Duodenal mucosa (tissue), 2 donors: ENCODE measurements at regions not wholly inside any gene's neighbourhood (a gene's known extent, or its start where the extent isn't known, plus 50 kb on each side); places are given as distances from the start of the nearest gene placed in this dataset.

Source experiments
- H3K27ac ChIP-seq: one replicate; pipeline ENCODE4 v1.7.0; 2013; ENCODE audit warnings: low read depth, low read length
- H3K27me3 ChIP-seq, 2 donors: one replicate each; pipeline ENCODE4 v1.7.0; 2013; ENCODE audit warnings: low read length in 2 of 2, control low read depth in 1 of 2; ENCODE audit not compliant: insufficient read depth in 2 of 2, control insufficient read depth in 1 of 2
- H3K36me3 ChIP-seq, 2 donors: one replicate each; pipeline ENCODE4 v1.7.0; 2013; ENCODE audit warnings: low read length in 2 of 2, control low read depth in 1 of 2; ENCODE audit not compliant: insufficient read depth in 2 of 2, control insufficient read depth in 1 of 2
- H3K4me1 ChIP-seq, 2 donors: one replicate each; pipeline ENCODE4 v1.7.0; 2013; ENCODE audit warnings: low read length in 2 of 2, control low read depth in 1 of 2; ENCODE audit not compliant: insufficient read depth in 2 of 2, control insufficient read depth in 1 of 2
- H3K4me3 ChIP-seq, 2 donors: one replicate each; pipeline ENCODE4 v1.7.0; 2013; ENCODE audit warnings: low read length in 2 of 2, low read depth in 1 of 2
- H3K9ac ChIP-seq, 2 donors: one replicate each; pipeline ENCODE4 v1.7.0; 2013; ENCODE audit warnings: low read length in 2 of 2, low read depth in 1 of 2
- H3K9me3 ChIP-seq, 2 donors: one replicate each; pipeline ENCODE4 v1.7.0; 2013; ENCODE audit warnings: low read length in 2 of 2, control low read depth in 1 of 2; ENCODE audit not compliant: control insufficient read depth in 1 of 2

DNA sequence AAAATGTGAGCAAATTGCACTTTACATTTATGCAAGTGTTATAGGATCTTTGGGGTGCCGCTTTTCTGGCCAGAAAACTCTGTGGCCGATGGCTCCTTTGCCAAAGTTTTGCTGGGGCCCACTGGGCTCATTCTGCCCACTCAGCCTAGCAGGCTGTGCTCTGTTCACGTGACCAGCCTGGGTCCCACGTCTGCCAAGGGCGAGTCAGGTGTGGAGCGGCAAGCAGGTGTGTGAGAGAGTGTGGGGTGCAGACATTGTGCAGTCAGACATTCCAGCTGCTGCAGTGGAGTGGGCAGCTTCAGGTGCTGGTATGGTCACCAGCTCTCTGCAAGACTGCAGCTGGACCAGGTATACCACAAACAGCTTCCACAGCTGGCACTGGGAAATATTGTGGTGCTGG is 2305.7 kb downstream of the PCDH9 start:
- Histone ChIP-seq H3K27me3 (no peaks in the 10 kb centered on the region), H3K4me3 (no peak overlapping the region), H3K4me1 (no peaks in the 10 kb centered on the region), H3K36me3 (no peaks in the 10 kb centered on the region), H3K27ac (no peak overlapping the region), H3K9me3 (peaks cover 7 to 12% of the 10 kb centered on the region in 2 donors), H3K9ac (no peak overlapping the region)

DNA sequence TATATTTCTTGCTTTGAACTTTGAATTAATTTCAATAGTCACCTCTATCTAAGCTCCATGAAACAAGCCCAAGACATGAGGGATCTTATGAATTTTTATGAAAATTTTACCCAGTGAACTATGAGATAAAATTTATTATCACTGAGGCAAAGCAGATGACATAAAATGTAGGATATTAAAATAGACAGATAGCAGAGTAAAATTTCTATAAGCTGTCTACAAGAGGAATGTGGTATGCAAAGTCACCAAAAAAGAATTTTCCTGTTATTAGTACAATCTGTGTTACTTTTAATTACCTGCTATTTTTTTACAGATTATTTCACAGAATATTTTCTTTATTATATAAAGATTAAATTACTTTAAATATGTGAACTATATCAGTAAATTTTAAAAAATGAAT is 2312.6 kb downstream of the PCDH9 start:
- no peaks in the 10 kb centered on the region for H3K36me3 ChIP-seq
- no peak overlapping the region for H3K9ac ChIP-seq
- H3K9me3 ChIP-seq = peaks cover 2 to 17% of the 10 kb centered on the region in 2 donors
- H3K4me3 ChIP-seq = no peak overlapping the region
- H3K27ac ChIP-seq = no peak overlapping the region
- H3K4me1 ChIP-seq = no peaks in the 10 kb centered on the region
- no peaks in the 10 kb centered on the region for H3K27me3 ChIP-seq

DNA sequence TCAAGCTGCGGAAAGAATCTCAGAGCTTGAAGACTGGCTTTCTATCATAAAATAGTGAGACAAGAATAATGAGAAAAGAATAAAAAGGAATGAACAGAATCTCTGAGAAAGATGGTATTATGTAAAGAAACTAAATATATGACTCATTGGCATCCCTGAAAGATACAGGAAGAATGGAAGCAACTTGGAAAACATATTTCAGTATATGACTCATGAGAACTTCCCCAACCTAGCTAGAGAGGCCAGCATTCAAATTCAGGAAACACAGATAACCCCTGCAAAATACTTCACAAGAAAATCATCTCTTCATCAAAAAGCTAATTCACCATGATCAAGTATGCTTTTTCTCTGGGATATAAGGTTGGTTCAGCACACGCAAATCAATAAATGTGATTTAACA is 2318.0 kb downstream of the PCDH9 start:
- no peak overlapping the region for H3K4me3 ChIP-seq
- H3K4me1 ChIP-seq = no peaks in the 10 kb centered on the region
- H3K27me3 ChIP-seq = no peaks in the 10 kb centered on the region
- H3K36me3 ChIP-seq = no peaks in the 10 kb centered on the region
- H3K9ac ChIP-seq = no peak overlapping the region
- H3K9me3 ChIP-seq = peaks cover 3 to 14% of the 10 kb centered on the region in 2 donors
- no peak overlapping the region for H3K27ac ChIP-seq

DNA sequence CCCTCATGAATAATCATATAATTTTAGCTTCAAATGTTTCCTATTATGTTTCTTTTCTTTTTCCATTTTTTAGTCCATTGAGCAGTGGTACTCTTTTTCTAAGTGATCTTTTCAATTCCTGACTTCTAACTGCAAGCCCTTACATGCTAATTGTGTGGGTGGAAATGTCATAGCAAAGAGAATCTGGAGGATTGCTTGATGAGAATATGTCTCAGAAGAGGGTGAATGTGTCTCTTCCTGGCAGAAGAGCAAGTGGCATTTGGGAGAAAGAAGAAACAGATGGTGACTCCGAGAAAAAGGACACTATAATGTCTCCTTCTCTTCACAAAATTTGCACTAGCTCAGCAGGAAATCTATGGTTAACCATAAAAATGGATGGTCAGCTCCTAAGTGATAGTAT is 2320.0 kb downstream of the PCDH9 start:
- Histone ChIP-seq H3K27me3 (no peaks in the 10 kb centered on the region), H3K4me1 (no peaks in the 10 kb centered on the region), H3K36me3 (no peaks in the 10 kb centered on the region), H3K9ac (no peak overlapping the region), H3K4me3 (no peak overlapping the region), H3K9me3 (peaks cover 3 to 14% of the 10 kb centered on the region in 2 donors), H3K27ac (no peak overlapping the region)

DNA sequence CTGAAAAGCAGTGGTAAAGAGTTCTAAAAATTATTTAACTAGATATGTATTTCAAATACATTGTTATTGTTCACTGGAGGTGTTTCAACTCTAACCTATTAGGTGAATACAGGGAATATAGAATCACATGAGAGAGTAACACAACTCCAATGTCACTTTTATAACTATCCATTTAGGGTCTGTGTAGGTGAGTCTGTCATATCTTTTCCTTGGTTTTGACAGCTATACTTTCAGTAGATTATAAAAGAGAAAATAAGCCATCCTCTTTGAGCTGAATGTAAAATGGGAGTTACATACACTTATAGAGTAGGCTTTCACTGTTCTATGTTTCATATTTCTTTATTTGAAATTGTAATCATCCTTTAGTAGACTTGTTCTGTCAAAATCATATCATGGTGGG is 2321.0 kb downstream of the PCDH9 start:
- no peaks in the 10 kb centered on the region for H3K4me1 ChIP-seq
- no peak overlapping the region for H3K4me3 ChIP-seq
- H3K27me3 ChIP-seq = no peaks in the 10 kb centered on the region
- H3K9me3 ChIP-seq = peaks cover 3 to 14% of the 10 kb centered on the region in 2 donors
- no peak overlapping the region for H3K27ac ChIP-seq
- H3K9ac ChIP-seq = no peak overlapping the region
- no peaks in the 10 kb centered on the region for H3K36me3 ChIP-seq

DNA sequence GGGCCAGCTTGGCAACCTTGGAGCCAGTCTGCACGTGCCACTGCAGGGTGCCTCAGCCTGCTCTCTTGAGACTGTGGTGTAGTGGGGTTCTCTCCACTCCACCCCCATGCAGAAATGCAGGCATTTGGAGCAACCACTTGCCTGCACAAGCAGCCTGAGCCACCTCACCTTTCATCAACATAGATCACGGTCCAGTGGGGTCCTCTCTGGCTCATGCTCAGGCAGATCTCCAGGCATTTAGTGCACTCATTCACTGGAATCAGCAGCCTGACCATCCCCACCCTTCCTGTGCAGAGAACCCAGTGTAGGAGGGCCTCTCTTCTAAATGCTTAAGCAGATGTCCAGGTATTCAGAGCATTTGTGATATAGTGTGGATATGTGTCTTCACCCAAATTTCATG is 2330.1 kb downstream of the PCDH9 start:
- Histone ChIP-seq H3K9ac (no peak overlapping the region), H3K9me3 (peaks cover 7 to 15% of the 10 kb centered on the region in 2 donors), H3K4me1 (no peaks in the 10 kb centered on the region), H3K27me3 (no peaks in the 10 kb centered on the region), H3K36me3 (no peaks in the 10 kb centered on the region), H3K4me3 (no peak overlapping the region), H3K27ac (no peak overlapping the region)

DNA sequence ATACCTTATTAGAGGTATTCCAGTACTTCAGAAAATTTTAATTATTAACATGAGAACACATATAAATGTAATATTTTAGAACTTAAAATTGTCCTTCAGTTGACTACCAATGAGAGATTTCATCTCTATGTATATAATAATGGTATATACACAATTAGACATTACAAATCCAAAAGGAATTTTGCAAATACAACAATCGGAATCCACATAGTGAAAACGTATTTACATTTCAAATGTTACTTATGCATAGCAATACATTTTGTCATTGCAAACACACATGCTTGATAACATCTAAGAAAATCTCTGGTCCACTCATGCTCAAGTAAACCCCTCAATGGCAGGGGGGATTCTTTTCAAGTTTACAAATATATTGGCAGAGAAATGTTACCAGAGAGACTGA is 2345.2 kb downstream of the PCDH9 start:
- Histone ChIP-seq H3K9ac (no peak overlapping the region), H3K9me3 (peaks cover 2 to 3% of the 10 kb centered on the region in 2 donors), H3K36me3 (no peaks in the 10 kb centered on the region), H3K27me3 (no peaks in the 10 kb centered on the region), H3K27ac (no peak overlapping the region), H3K4me3 (no peak overlapping the region), H3K4me1 (no peaks in the 10 kb centered on the region)

DNA sequence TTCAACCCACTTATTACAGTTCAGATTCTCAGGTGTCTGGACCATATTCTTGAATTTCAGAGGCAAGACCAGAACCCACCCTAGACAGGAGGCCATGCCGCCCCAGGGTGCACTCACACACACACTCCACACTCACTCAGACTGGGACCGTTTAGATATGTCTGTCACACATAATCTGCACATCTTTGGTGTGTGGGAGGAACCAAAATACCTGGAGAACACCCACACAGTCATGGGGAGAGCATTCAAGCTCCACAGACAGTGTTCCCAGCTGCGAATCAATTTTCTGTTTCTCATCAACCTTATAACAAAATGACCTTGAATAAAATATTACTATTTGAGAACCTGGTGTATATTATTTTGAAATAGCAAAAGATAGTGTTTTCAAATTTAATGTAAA is 2353.0 kb downstream of the PCDH9 start:
- Histone ChIP-seq H3K9ac (no peak overlapping the region), H3K4me3 (no peak overlapping the region), H3K4me1 (no peaks in the 10 kb centered on the region), H3K27me3 (no peaks in the 10 kb centered on the region), H3K9me3 (peaks cover 1 to 3% of the 10 kb centered on the region in 2 donors), H3K27ac (no peak overlapping the region), H3K36me3 (no peaks in the 10 kb centered on the region)

DNA sequence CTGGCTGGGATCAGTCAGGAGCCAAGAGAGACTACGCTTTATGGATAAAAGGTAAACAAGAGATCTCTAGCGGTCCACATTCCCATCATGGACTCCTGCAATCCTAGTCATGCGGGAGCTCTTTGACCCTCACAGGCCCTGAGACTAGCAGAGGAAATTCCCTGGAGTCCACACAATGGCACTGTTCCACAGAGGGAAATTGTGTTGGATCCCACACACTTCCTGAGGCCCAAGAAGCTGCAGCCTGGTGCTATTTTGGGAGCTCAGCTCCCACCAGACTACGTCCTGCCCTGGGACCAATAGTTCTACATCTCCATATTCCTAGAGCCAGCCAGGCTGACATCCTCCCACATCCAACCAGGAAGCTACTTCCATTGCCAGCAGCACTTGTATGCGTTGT is 2358.4 kb downstream of the PCDH9 start:
- no peaks in the 10 kb centered on the region for H3K4me1 ChIP-seq
- peaks cover 13 to 21% of the 10 kb centered on the region in 2 donors for H3K9me3 ChIP-seq
- no peak overlapping the region for H3K9ac ChIP-seq
- no peaks in the 10 kb centered on the region for H3K27me3 ChIP-seq
- H3K36me3 ChIP-seq = no peaks in the 10 kb centered on the region
- no peak overlapping the region for H3K27ac ChIP-seq
- H3K4me3 ChIP-seq = no peak overlapping the region

DNA sequence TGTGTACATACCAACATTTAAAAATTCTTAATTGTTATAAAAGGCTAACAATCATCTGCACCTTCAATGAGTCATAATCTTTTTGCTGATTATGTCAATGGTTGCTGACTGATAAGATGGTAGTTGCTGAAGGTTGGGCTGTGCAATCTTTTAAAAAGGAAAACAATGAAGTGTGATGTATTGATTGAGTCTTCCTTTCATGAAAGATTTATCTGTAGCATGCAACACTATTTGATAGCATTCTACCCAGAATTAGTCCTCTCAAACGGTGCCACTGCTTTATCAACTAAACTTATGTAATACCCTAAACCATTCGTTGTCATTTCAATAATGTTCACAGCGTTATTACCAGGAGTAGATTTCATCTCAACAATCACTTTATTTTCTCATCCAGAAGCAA is 2360.6 kb downstream of the PCDH9 start:
- no peak overlapping the region for H3K27ac ChIP-seq
- no peaks in the 10 kb centered on the region for H3K36me3 ChIP-seq
- no peak overlapping the region for H3K9ac ChIP-seq
- H3K27me3 ChIP-seq = no peaks in the 10 kb centered on the region
- no peak overlapping the region for H3K4me3 ChIP-seq
- H3K9me3 ChIP-seq = peaks cover 18 to 29% of the 10 kb centered on the region in 2 donors
- H3K4me1 ChIP-seq = no peaks in the 10 kb centered on the region

DNA sequence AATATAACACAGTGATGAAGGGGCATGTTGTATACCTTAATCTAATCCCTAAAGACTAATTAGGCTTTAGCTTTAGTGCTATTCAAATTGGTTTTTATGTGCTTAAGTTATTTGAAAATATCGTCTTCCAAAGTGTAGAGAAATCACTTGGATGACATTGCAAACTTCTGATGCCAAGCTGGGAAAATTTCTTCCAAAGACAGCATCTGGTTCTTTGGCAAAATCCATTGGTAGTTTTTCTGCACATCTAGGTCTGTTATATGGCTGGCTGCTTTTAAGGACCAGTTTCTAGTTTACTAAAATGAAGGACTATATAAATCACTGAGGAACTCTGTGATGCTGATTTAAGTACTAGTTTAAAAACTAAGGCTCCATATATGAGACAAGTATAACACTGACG is 2362.3 kb downstream of the PCDH9 start:
- H3K9me3 ChIP-seq = peaks cover 19 to 29% of the 10 kb centered on the region in 2 donors
- no peaks in the 10 kb centered on the region for H3K4me1 ChIP-seq
- H3K9ac ChIP-seq = no peak overlapping the region
- H3K27me3 ChIP-seq = no peaks in the 10 kb centered on the region
- H3K4me3 ChIP-seq = no peak overlapping the region
- H3K27ac ChIP-seq = no peak overlapping the region
- no peaks in the 10 kb centered on the region for H3K36me3 ChIP-seq
